HEK293T (cell line): ENCODE measurements at regions not wholly inside any gene's neighbourhood (a gene's known extent, or its start where the extent isn't known, plus 50 kb on each side); places are given as distances from the start of the nearest gene placed in this dataset.
"Not testable (repeated sequence)": the region's sequence is repeated elsewhere in the genome, so short reads cannot be mapped to it uniquely, and the experiment has no call there.

Experiments used
- CTCF ChIA-PET: fragments of 350-600 bp; formaldehyde crosslinking; extraction: SDS; loops from one replicate; lab custom pipeline; 2021; ENCODE audit warnings: antibody characterized with exemption, inconsistent platforms; lab: Yijun Ruan, JAX
- POLR2A ChIA-PET: fragments of 350-600 bp; formaldehyde crosslinking; extraction: SDS; loops from one replicate; lab custom pipeline; 2020; ENCODE audit warnings: antibody characterized with exemption, inconsistent platforms; lab: Yijun Ruan, JAX
- DNase-seq: peaks from one replicate; pipeline ENCODE4 v3.0.0; 2012; ENCODE audit warnings: mixed read lengths; ENCODE audit errors: extremely low spot score
- ARNT ChIP-seq: fragments of 450-650 bp; IDR thresholded peaks from 2 replicates; pipeline ENCODE4 v1.6.1; 2017; ENCODE audit warnings: mild to moderate bottlenecking
- BHLHE40 ChIP-seq: fragments of 450-650 bp; IDR thresholded peaks from 2 replicates; pipeline ENCODE4 v1.6.1; 2016; ENCODE audit warnings: mild to moderate bottlenecking, moderate library complexity, borderline replicate concordance
- CTBP1 ChIP-seq: fragments of 450-650 bp; IDR thresholded peaks from 2 replicates; pipeline ENCODE4 v1.6.1; 2016; ENCODE audit warnings: borderline replicate concordance
- ELF4 ChIP-seq: fragments of 450-650 bp; IDR thresholded peaks from 2 replicates; pipeline ENCODE4 v1.6.1; 2017; ENCODE audit warnings: antibody characterized with exemption
- FOXA1 ChIP-seq: fragments of 450-650 bp; IDR thresholded peaks from 2 replicates; pipeline ENCODE4 v1.6.1; 2016; ENCODE audit warnings: mild to moderate bottlenecking
- FOXM1 ChIP-seq: fragments of 450-650 bp; IDR thresholded peaks from 2 replicates; pipeline ENCODE4 v1.6.1; 2017; ENCODE audit warnings: mild to moderate bottlenecking, borderline replicate concordance
- L3MBTL2 ChIP-seq: fragments of 450-650 bp; conservative IDR thresholded peaks from 2 replicates; pipeline ENCODE4 v1.6.1; 2016; ENCODE audit warnings: mild to moderate bottlenecking
- LEF1 ChIP-seq: fragments of 450-650 bp; IDR thresholded peaks from 2 replicates; pipeline ENCODE4 v1.6.1; 2017; ENCODE audit warnings: mild to moderate bottlenecking, borderline replicate concordance
- NFRKB ChIP-seq: fragments of 450-650 bp; IDR thresholded peaks from 2 replicates; pipeline ENCODE4 v1.6.1; 2016; ENCODE audit warnings: mild to moderate bottlenecking, moderate library complexity
- SP1 ChIP-seq: fragments of 450-650 bp; IDR thresholded peaks from 2 replicates; pipeline ENCODE4 v1.6.1; 2017
- SUZ12 ChIP-seq: fragments of 450-650 bp; IDR thresholded peaks from 2 replicates; pipeline ENCODE4 v1.6.1; 2016; ENCODE audit warnings: mild to moderate bottlenecking
- TARDBP ChIP-seq: fragments of 450-650 bp; IDR thresholded peaks from 2 replicates; pipeline ENCODE4 v1.6.1; 2016
- ZNF384 ChIP-seq: fragments of 450-650 bp; IDR thresholded peaks from 2 replicates; pipeline ENCODE4 v1.6.1; 2016
- TF ChIP-seq, protein P1 (sequence below): fragments of 450-650 bp; IDR thresholded peaks from 2 replicates; pipeline ENCODE4 v1.6.1; 2016

GRCh38 chr7:25743670-25744451 lies 408.1 kb upstream of the NFE2L3 start:
- peak; percentile 25; the same call in 1 of the 2 replicates for TF ChIP-seq L3MBTL2
- DNase-seq, POLR2A ChIA-PET, CTCF ChIA-PET: not testable (repeated sequence)

- ChIA-PET POLR2A (no interaction called here), CTCF (interaction anchor here (0.6 to 1.1 kb wide), 5 partner anchors 14 to 479 kb away, joined by 3 to 4 read pairs (median 3); no protein-coding TSS in a partner anchor)
- TF ChIP-seq, protein P1, sequence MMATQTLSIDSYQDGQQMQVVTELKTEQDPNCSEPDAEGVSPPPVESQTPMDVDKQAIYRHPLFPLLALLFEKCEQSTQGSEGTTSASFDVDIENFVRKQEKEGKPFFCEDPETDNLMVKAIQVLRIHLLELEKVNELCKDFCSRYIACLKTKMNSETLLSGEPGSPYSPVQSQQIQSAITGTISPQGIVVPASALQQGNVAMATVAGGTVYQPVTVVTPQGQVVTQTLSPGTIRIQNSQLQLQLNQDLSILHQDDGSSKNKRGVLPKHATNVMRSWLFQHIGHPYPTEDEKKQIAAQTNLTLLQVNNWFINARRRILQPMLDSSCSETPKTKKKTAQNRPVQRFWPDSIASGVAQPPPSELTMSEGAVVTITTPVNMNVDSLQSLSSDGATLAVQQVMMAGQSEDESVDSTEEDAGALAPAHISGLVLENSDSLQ = no peak
- TF ChIP-seq SUZ12 (no peak), LEF1 (no peak), ELF4 (no peak), L3MBTL2 (no peak), CTBP1 (no peak), FOXA1 (no peak), SP1 (no peak), NFRKB (no peak), BHLHE40 (no peak)
- DNase-seq = no peak
Observed at GRCh38 chr7:25750744-25751508, 401.1 kb upstream of the NFE2L3 start.

DNA sequence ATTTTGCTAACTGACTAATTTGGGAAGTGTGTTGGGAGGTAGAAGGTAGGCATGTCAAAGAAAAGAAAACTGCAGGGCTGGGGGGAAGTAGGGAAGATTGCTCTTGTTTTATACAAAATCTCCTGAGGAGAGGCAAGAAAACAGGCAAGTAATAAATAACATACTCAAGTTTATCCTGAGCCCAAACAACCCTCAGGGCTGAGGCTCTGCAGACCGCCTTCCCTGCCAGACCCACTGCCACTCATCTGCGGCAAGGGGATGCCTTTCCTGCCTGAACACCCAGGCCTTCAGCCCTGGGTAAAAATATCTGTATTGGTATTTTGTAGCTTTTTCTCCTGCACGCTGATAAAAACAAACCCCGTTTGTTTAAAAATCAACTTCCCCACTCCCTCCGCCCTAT lies 399.8 kb upstream of the NFE2L3 start:
- ChIA-PET CTCF (interaction anchor here (0.8 to 1.0 kb wide), 2 partner anchors 54 to 93 kb away, joined by 3 read pairs; no protein-coding TSS in a partner anchor), POLR2A (no interaction called here)
- DNase-seq = no peak
- TF ChIP-seq, protein P1 = peak; percentile 55
- TF ChIP-seq CTBP1 = no peak

DNA sequence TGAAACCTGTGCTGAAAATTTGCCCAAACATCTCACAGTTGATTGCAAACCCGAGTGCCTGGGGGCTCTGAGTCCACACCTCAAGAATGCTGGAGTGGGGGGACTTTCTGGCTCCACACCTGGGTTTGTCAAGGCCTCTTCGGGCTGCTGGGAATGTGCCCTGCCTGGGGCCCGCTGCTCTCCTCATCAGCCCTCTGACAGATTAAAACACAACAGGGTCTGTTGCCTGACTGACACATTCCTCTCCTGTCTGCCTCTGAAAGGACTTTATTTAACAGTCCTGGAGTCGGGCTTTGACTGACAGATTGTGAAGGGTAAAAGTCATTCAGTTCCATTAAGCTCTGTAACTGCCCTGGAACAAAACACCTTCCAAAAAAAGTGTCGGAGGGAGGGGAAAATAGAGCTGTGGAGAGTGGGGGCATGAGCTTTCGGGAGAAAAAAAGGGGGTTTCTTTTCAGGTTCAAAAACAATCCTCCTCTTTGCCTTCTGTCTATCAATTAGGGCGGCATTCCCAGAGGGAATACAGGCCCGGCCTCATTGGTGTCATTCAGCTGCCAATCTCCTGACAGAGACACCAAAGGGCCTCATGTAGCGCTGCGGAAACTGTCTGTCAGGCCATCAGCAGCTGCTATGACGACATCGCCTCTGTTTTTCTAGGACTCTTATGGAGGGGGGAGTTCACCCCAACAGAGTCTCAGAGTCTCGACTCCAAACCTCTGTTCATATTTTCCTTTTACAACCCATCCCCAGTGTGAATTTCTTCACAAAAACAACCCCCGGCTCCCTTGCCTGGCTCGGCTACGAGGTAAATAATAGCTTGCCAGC lies 398.8 kb upstream of the NFE2L3 start:
- no peak for TF ChIP-seq SP1
- TF ChIP-seq, protein P1 = peak; percentile 92
- no peak for TF ChIP-seq CTBP1
- CTCF ChIA-PET = no interaction called here
- no peak for DNase-seq
- POLR2A ChIA-PET = interaction anchor here (0.6 to 1.0 kb wide), 2 partner anchors 35 to 52 kb away, joined by 3 read pairs; no protein-coding TSS in a partner anchor

GRCh38 chr7:25753837-25754236 lies 398.2 kb upstream of the NFE2L3 start:
- no peak for DNase-seq
- ChIA-PET POLR2A (interaction anchor here (1.0 kb wide), 1 partner anchor 34 kb away, joined by 3 read pairs; no protein-coding TSS in a partner anchor), CTCF (no interaction called here)
- no peak for TF ChIP-seq CTBP1
- TF ChIP-seq FOXA1 = no peak
- no peak for TF ChIP-seq ZNF384
- TF ChIP-seq BHLHE40 = no peak
- no peak for TF ChIP-seq ELF4
- no peak for TF ChIP-seq ARNT
- TF ChIP-seq LEF1 = no peak

DNA sequence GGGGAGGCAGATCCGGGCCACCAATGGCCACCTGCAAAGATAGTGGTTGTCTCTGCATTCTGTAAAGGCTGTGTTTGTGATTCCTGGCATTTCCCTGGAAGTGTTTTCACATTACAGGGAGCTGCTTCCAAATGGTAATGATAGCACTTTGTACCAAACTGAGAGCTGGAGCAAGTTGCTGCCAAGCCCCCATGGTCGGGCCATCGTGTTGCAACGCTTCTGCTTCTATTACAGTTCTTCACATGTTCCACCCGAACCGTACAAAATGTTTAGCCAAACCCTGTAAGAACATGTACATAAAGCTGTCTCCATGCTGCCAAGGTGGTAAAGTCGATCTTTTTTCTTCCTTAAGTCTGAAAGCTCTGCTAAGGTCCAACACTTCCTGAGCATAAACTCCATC lies 397.7 kb upstream of the NFE2L3 start:
- CTCF ChIA-PET = no interaction called here
- POLR2A ChIA-PET = no interaction called here
- no peak for DNase-seq
- no peak for TF ChIP-seq L3MBTL2
- no peak for TF ChIP-seq ARNT

GRCh38 chr7:25754751-25755150 lies 397.2 kb upstream of the NFE2L3 start:
- no peak for DNase-seq
- POLR2A ChIA-PET = no interaction called here
- CTCF ChIA-PET = no interaction called here
- TF ChIP-seq, protein P1 = no peak
- TF ChIP-seq TARDBP (no peak), SUZ12 (no peak), ZNF384 (no peak), ELF4 (no peak), SP1 (no peak), FOXM1 (no peak), ARNT (no peak), BHLHE40 (no peak), NFRKB (no peak), L3MBTL2 (no peak), CTBP1 (no peak), FOXA1 (no peak)
